Endothelial cell (in vitro differentiated cells): ENCODE measurements at regions not wholly inside any gene's neighbourhood (a gene's known extent, or its start where the extent isn't known, plus 50 kb on each side); places are given as distances from the start of the nearest gene placed in this dataset.
"Not testable (repeated sequence)": the region's sequence is repeated elsewhere in the genome, so short reads cannot be mapped to it uniquely, and the experiment has no call there.

Source experiments
- DNase-seq: peaks from one replicate; pipeline ENCODE4 v3.0.0; 2021; ENCODE audit warnings: low spot score
- H3K27ac Mint-ChIP-seq: one replicate; pipeline ENCODE4 v1.8.0; 2021; ENCODE audit warnings: mixed read lengths, inconsistent platforms; ENCODE audit not compliant: unreplicated experiment
- H3K27me3 Mint-ChIP-seq: one replicate; pipeline ENCODE4 v1.8.0; 2021; ENCODE audit warnings: mild to moderate bottlenecking, moderate library complexity, mixed read lengths, inconsistent platforms; ENCODE audit not compliant: unreplicated experiment
- H3K36me3 Mint-ChIP-seq: one replicate; pipeline ENCODE4 v1.8.0; 2021; ENCODE audit warnings: mild to moderate bottlenecking, low read depth, mixed read lengths, inconsistent platforms; ENCODE audit not compliant: unreplicated experiment
- H3K4me1 Mint-ChIP-seq: one replicate; pipeline ENCODE4 v1.8.0; 2021; ENCODE audit warnings: mild to moderate bottlenecking, mixed read lengths, inconsistent platforms; ENCODE audit not compliant: unreplicated experiment
- H3K4me3 Mint-ChIP-seq: one replicate; pipeline ENCODE4 v1.8.0; 2021; ENCODE audit warnings: mild to moderate bottlenecking, mixed read lengths, inconsistent platforms; ENCODE audit not compliant: unreplicated experiment
- H3K9me3 Mint-ChIP-seq: one replicate; pipeline ENCODE4 v1.8.0; 2021; ENCODE audit warnings: mixed read lengths, inconsistent platforms; ENCODE audit not compliant: unreplicated experiment
- CTCF ChIP-seq: fragments of 200-600 bp; sonication (generic); IDR thresholded peaks from one replicate; pipeline ENCODE4 v1.5.0; 2021; ENCODE audit warnings: antibody characterized with exemption; ENCODE audit not compliant: unreplicated experiment

- no peak for DNase-seq
- Mint-ChIP-seq H3K4me1 (no peaks in the 10 kb centered on the region), H3K4me3 (no peak overlapping the region), H3K36me3 (no peaks in the 10 kb centered on the region), H3K27me3 (no peaks in the 10 kb centered on the region), H3K27ac (no peak overlapping the region), H3K9me3 (no peaks in the 10 kb centered on the region)
- TF ChIP-seq CTCF, result no peak
Observed at GRCh38 chr9:27829621-27830020, 256.3 kb upstream of the C9orf72 start.

DNA sequence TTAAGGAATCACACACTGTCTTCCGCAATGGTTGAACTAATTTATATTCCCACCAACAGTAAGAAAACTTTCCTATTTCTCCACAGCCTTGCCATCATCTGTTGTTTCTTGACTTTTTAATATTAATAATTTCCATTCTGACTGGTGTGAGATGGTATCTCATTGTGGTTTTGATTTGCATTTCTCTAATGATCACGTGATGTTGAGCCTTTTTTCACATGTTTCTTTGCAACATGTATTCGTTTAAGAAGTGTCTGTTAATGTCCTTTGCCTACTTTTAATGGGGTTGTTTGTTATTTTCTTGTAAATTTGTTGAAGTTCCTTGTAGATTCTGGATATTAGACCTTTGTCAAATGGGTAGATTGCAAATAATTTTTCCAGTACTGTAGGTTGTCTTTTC, 258.8 kb upstream of the C9orf72 start:
- H3K4me1 Mint-ChIP-seq, H3K4me3 Mint-ChIP-seq, H3K27ac Mint-ChIP-seq, H3K36me3 Mint-ChIP-seq, H3K9me3 Mint-ChIP-seq, DNase-seq, H3K27me3 Mint-ChIP-seq: not testable (repeated sequence)

- Mint-ChIP-seq H3K27ac (no peak overlapping the region), H3K9me3 (no peaks in the 10 kb centered on the region), H3K4me1 (no peaks in the 10 kb centered on the region), H3K36me3 (no peaks in the 10 kb centered on the region), H3K4me3 (no peak overlapping the region), H3K27me3 (no peaks in the 10 kb centered on the region)
- no peak for DNase-seq
- TF ChIP-seq CTCF, result no peak
Observed at GRCh38 chr9:27835286-27835685, 262.0 kb upstream of the C9orf72 start.

DNA sequence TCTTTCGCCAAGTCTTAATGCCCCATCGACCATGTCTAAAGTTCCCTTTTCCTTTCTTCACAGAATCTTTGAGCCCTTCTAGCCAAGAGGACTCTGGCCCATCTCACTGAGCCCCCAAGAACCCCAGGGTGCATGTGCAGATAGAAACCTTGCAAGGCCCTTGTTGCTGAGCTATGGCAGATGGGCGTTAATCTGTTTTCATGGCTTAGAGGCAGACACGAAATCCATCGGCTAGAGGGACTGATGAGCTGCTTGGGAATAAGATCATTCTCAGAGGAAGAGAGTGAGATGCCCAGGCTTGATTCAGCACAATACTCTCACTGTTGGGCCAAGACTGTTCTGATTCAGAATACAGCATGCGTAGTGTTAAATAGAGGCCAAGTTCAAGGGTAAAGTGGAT, 262.5 kb upstream of the C9orf72 start:
- Mint-ChIP-seq H3K27ac (no peak overlapping the region), H3K36me3 (no peaks in the 10 kb centered on the region), H3K4me1 (no peaks in the 10 kb centered on the region), H3K9me3 (no peaks in the 10 kb centered on the region), H3K4me3 (no peak overlapping the region), H3K27me3 (no peaks in the 10 kb centered on the region)
- no peak for DNase-seq
- no peak for TF ChIP-seq CTCF

DNA sequence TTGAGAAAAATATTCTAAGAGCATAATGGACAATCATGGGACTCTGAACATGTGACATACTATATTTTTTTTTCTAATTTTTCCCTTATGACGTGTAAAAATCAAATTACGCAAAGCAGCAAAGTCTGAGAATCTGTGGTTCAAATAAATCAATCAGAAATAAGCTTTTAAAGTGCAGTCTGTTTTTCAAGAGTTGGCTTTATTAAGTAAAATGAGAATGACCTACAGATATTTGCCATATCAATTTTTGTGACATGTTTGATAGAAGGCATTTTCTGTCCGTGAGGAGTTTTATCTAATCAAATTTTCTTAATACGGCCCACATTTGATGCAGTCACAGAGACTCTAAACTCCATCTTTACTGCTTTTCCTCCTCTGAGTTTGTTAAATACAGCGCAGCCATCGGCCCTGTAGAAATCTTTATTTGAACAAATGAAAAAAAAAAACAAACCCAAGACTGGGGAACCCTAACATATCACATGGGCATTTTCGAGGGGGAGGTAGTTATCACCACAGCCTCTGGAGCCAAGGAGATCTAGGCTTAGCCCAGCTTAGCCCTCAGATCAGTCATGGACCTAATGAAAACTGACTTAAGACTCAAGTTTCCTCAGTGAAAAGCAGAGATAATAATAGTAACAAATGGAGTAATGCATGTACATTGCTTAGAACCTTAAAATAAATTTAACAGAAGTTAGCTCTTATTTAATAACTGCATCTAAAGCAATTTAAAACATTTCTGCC, 263.6 kb upstream of the C9orf72 start:
- no peak overlapping the region for H3K27ac Mint-ChIP-seq
- DNase-seq, result no peak
- no peaks in the 10 kb centered on the region for H3K9me3 Mint-ChIP-seq
- H3K36me3 Mint-ChIP-seq, result no peaks in the 10 kb centered on the region
- H3K4me1 Mint-ChIP-seq, result peaks cover 3% of the 10 kb centered on the region
- H3K27me3 Mint-ChIP-seq, result no peaks in the 10 kb centered on the region
- TF ChIP-seq CTCF, result no peak
- H3K4me3 Mint-ChIP-seq, result no peak overlapping the region
